Liver (tissue), 8 donors: ENCODE measurements at regions not wholly inside any gene's neighbourhood (a gene's known extent, or its start where the extent isn't known, plus 50 kb on each side); places are given as distances from the start of the nearest gene placed in this dataset.

Experiments
- DNase-seq: peaks from one replicate; pipeline ENCODE4 v3.0.0-alpha.2; 2017; ENCODE audit warnings: low spot score
- H3K27ac ChIP-seq, 2 donors: one replicate each; pipeline ENCODE4 v1.7.0; 2013; ENCODE audit warnings: inconsistent platforms in 2 of 2, low read length in 2 of 2, control low read depth in 1 of 2, low read depth in 1 of 2, mild to moderate bottlenecking in 1 of 2
- H3K27me3 ChIP-seq, 4 donors: one replicate each; pipeline versions ENCODE4 v1.6.1 to v1.7.0; 2013; ENCODE audit warnings: low read length in 3 of 4, inconsistent platforms in 1 of 4, mild to moderate bottlenecking in 1 of 4, moderate library complexity in 1 of 4; ENCODE audit not compliant: control insufficient read depth in 4 of 4, insufficient read depth in 4 of 4
- H3K36me3 ChIP-seq, 4 donors: one replicate each; pipeline versions ENCODE4 v1.6.1 to v1.7.0; 2013; ENCODE audit warnings: low read length in 3 of 4, mild to moderate bottlenecking in 3 of 4, low read depth in 1 of 4, moderate library complexity in 1 of 4; ENCODE audit not compliant: control insufficient read depth in 4 of 4, insufficient read depth in 3 of 4
- H3K4me1 ChIP-seq, 4 donors: one replicate each; pipeline versions ENCODE4 v1.6.1 to v1.7.0; 2013; ENCODE audit warnings: low read length in 3 of 4, mild to moderate bottlenecking in 3 of 4, moderate library complexity in 1 of 4; ENCODE audit not compliant: control insufficient read depth in 4 of 4, insufficient read depth in 4 of 4
- H3K4me3 ChIP-seq, 3 donors: one replicate each; pipeline versions ENCODE4 v1.6.1 to v1.7.0; 2013; ENCODE audit warnings: low read length in 3 of 3, control low read depth in 1 of 3, low read depth in 1 of 3, mild to moderate bottlenecking in 1 of 3
- H3K9ac ChIP-seq, 2 donors: one replicate each; pipeline ENCODE4 v1.7.0; 2013; ENCODE audit warnings: low read length in 2 of 2, mild to moderate bottlenecking in 2 of 2, moderate library complexity in 2 of 2, control low read depth in 1 of 2, low read depth in 1 of 2
- H3K9me3 ChIP-seq, 4 donors: one replicate each; pipeline versions ENCODE4 v1.6.1 to v1.7.0; 2013; ENCODE audit warnings: low read length in 3 of 4; ENCODE audit not compliant: control insufficient read depth in 4 of 4
- ATF3 ChIP-seq: IDR thresholded peaks from 2 replicates; pipeline ENCODE4 v1.6.1; 2016; ENCODE audit warnings: antibody characterized with exemption
- CTCF ChIP-seq: fragments of 150-350 bp; IDR thresholded peaks from 2 replicates; pipeline ENCODE4 v1.5.1; 2017; ENCODE audit warnings: improper control_type of control experiment, low read depth, low read length; ENCODE audit not compliant: missing input control
- EGR1 ChIP-seq, 2 donors: IDR thresholded peaks; 2 replicates each; pipeline ENCODE4 v1.6.1; 2016 to 2018; ENCODE audit warnings: antibody characterized with exemption in 2 of 2, low read depth in 2 of 2
- FOXA2 ChIP-seq: IDR thresholded peaks from 2 replicates; pipeline ENCODE4 v1.6.1; 2016; ENCODE audit warnings: antibody characterized with exemption
- GABPA ChIP-seq, 2 donors: IDR thresholded peaks in 1 of 2; conservative IDR thresholded peaks in 1 of 2; 2 replicates each; pipeline ENCODE4 v1.6.1; 2016; ENCODE audit warnings: antibody characterized with exemption in 2 of 2, mild to moderate bottlenecking in 1 of 2, moderate library complexity in 1 of 2
- HNF4G ChIP-seq: IDR thresholded peaks from 2 replicates; pipeline ENCODE4 v1.6.1; 2016; ENCODE audit warnings: antibody characterized with exemption
- JUND ChIP-seq, 2 donors: IDR thresholded peaks; 2 replicates each; pipeline ENCODE4 v1.6.1; 2016; ENCODE audit warnings: antibody characterized with exemption in 2 of 2
- MAX ChIP-seq: IDR thresholded peaks from 2 replicates; pipeline ENCODE4 v1.6.1; 2016; ENCODE audit warnings: antibody characterized with exemption
- NR2F2 ChIP-seq: IDR thresholded peaks from 2 replicates; pipeline ENCODE4 v1.6.1; 2016; ENCODE audit warnings: antibody characterized with exemption
- RAD21 ChIP-seq, 2 donors: IDR thresholded peaks; 2 replicates each; pipeline ENCODE4 v1.6.1; 2016; ENCODE audit warnings: antibody characterized with exemption in 2 of 2, mild to moderate bottlenecking in 2 of 2
- REST ChIP-seq: IDR thresholded peaks from 2 replicates; pipeline ENCODE4 v1.6.1; 2016; ENCODE audit warnings: antibody characterized with exemption, mild to moderate bottlenecking
- RXRA ChIP-seq, 2 donors: IDR thresholded peaks; 2 replicates each; pipeline ENCODE4 v1.6.1; 2017 to 2018; ENCODE audit warnings: antibody characterized with exemption in 2 of 2, mild to moderate bottlenecking in 1 of 2
- SP1 ChIP-seq: IDR thresholded peaks from 2 replicates; pipeline ENCODE4 v1.6.1; 2018; ENCODE audit warnings: antibody characterized with exemption, mild to moderate bottlenecking
- TAF1 ChIP-seq: conservative IDR thresholded peaks from 2 replicates; pipeline ENCODE4 v1.6.1; 2016; ENCODE audit warnings: antibody characterized with exemption, mild to moderate bottlenecking
- YY1 ChIP-seq: IDR thresholded peaks from 2 replicates; pipeline ENCODE4 v1.6.1; 2016; ENCODE audit warnings: antibody characterized with exemption, mild to moderate bottlenecking
- ZBTB33 ChIP-seq: IDR thresholded peaks from 2 replicates; pipeline ENCODE4 v1.6.1; 2016; ENCODE audit warnings: antibody characterized with exemption
- WGBS: extraction: QIAGEN DNeasy Blood & Tissue Kit; methylation state at CpG from one replicate; pipeline ENCODE4 v1.1.7; 2013; 5-methylcytosine and 5-hydroxymethylcytosine counted together
- donor health status: healthy.
- donor health status: healthy.
- donor health status: healthy.
- donor health status: healthy.
- donor health status: healthy.

- Histone ChIP-seq H3K27ac (no peak overlapping the region), H3K36me3 (no peaks in the 10 kb centered on the region), H3K9ac (no peak overlapping the region), H3K27me3 (no peaks in the 10 kb centered on the region), H3K4me3 (no peak overlapping the region), H3K4me1 (no peaks in the 10 kb centered on the region), H3K9me3 (peaks cover 0 to 2% (median 0%) of the 10 kb centered on the region in 4 donors)
- TF ChIP-seq YY1 (no peak), GABPA (IDR thresholded peaks at IDR 0.05 in 1 of 2, conservative IDR thresholded peaks at IDR 0.05 in 1 of 2) (no peak), RAD21 (IDR thresholded peaks at IDR 0.05) (no peak), ATF3 (no peak), REST (no peak), SP1 (no peak), ZBTB33 (no peak), FOXA2 (no peak), HNF4G (no peak), RXRA (IDR thresholded peaks at IDR 0.05) (no peak), JUND (IDR thresholded peaks at IDR 0.05) (no peak), TAF1 (no peak), EGR1 (IDR thresholded peaks at IDR 0.05; ENCODE audit: low read depth in 2 of 2) (no peak), CTCF (no peak), MAX (no peak)
- DNase-seq, result no peak
- 61% methylated on average over 1 of the region's 1 CpG for WGBS
These were observed 457.6 kb downstream of the SEMA3D start for GRCh38 chr7:84729284-84729683.

GRCh38 chr7:84722734-84723133, 464.1 kb downstream of the SEMA3D start:
- no peak overlapping the region for H3K4me3 ChIP-seq
- no peak overlapping the region for H3K9ac ChIP-seq
- H3K9me3 ChIP-seq, result no peaks in the 10 kb centered on the region
- WGBS, result 72% methylated on average over 3 of the region's 3 CpGs
- no peak overlapping the region for H3K27ac ChIP-seq
- DNase-seq, result no peak
- no peaks in the 10 kb centered on the region for H3K4me1 ChIP-seq
- H3K27me3 ChIP-seq, result no peaks in the 10 kb centered on the region
- no peaks in the 10 kb centered on the region for H3K36me3 ChIP-seq
- TF ChIP-seq ATF3 (no peak), FOXA2 (no peak), RAD21 (IDR thresholded peaks at IDR 0.05) (no peak), EGR1 (IDR thresholded peaks at IDR 0.05; ENCODE audit: low read depth in 2 of 2) (no peak), HNF4G (no peak), TAF1 (no peak), RXRA (IDR thresholded peaks at IDR 0.05) (no peak), SP1 (no peak), CTCF (no peak), ZBTB33 (no peak), NR2F2 (no peak), MAX (no peak), GABPA (IDR thresholded peaks at IDR 0.05 in 1 of 2, conservative IDR thresholded peaks at IDR 0.05 in 1 of 2) (no peak), YY1 (no peak)
